SK-N-SH treated with all-trans-retinoic acid at 6 μM for 48 hours (cell line): ENCODE measurements at regions not wholly inside any gene's neighbourhood (a gene's known extent, or its start where the extent isn't known, plus 50 kb on each side); places are given as distances from the start of the nearest gene placed in this dataset.

ENCODE experiments used
- CSDC2 ChIP-seq: fragments of 250-450 bp; sonication (Bioruptor Pico); IDR thresholded peaks from 2 replicates; pipeline ENCODE4 v1.5.0; 2020; ENCODE audit warnings: mild to moderate bottlenecking, moderate library complexity
- PPARA ChIP-seq: fragments of 250-450 bp; sonication (Bioruptor Pico); IDR thresholded peaks from 2 replicates; pipeline ENCODE4 v1.5.0; 2020; ENCODE audit warnings: mild to moderate bottlenecking, borderline replicate concordance
- ZNF565 ChIP-seq: fragments of 450-650 bp; formaldehyde crosslinking; conservative IDR thresholded peaks from 2 replicates; pipeline ENCODE4 v1.5.0; 2020; ENCODE audit warnings: low read depth, mild to moderate bottlenecking, moderate library complexity
- TF ChIP-seq, protein P1 (sequence below): fragments of 250-450 bp; sonication (Bioruptor Pico); IDR thresholded peaks from 2 replicates; pipeline ENCODE4 v1.8.0; 2020; ENCODE audit warnings: mild to moderate bottlenecking, moderate library complexity, borderline replicate concordance
- TF ChIP-seq, protein P2 (sequence below): fragments of 250-450 bp; sonication (Bioruptor Pico); IDR thresholded peaks from 2 replicates; pipeline ENCODE4 v1.8.0; 2021; ENCODE audit warnings: low read depth, mild to moderate bottlenecking, moderate library complexity, borderline replicate concordance

DNA sequence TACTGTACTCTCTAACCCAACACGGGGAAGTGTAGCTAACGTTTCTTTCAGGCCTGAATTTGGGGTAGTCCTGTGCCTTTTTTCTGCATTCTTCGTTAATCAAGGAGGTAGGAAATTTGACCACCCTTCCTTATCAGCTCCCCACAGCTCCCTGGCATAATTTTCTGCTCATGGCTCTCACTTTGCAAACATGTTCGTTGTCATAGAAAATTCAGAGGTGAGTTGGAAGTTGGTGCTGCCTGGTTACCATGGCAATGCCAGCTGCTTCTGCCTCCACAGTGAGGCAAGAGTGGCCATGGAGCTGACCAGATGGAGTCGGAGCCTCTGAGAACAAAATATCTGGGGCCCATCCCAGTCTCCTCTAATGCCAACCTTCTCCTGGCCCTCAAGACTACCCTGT, 116.6 kb upstream of the BOD1 start:
- TF ChIP-seq, protein P1, sequence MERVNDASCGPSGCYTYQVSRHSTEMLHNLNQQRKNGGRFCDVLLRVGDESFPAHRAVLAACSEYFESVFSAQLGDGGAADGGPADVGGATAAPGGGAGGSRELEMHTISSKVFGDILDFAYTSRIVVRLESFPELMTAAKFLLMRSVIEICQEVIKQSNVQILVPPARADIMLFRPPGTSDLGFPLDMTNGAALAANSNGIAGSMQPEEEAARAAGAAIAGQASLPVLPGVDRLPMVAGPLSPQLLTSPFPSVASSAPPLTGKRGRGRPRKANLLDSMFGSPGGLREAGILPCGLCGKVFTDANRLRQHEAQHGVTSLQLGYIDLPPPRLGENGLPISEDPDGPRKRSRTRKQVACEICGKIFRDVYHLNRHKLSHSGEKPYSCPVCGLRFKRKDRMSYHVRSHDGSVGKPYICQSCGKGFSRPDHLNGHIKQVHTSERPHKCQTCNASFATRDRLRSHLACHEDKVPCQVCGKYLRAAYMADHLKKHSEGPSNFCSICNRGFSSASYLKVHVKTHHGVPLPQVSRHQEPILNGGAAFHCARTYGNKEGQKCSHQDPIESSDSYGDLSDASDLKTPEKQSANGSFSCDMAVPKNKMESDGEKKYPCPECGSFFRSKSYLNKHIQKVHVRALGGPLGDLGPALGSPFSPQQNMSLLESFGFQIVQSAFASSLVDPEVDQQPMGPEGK (CRISPR knock-in tag) = no peak
- TF ChIP-seq CSDC2 (CRISPR knock-in tag) (no peak), ZNF565 (CRISPR knock-in tag) (no peak), PPARA (CRISPR knock-in tag) (no peak)
- TF ChIP-seq, protein P2, sequence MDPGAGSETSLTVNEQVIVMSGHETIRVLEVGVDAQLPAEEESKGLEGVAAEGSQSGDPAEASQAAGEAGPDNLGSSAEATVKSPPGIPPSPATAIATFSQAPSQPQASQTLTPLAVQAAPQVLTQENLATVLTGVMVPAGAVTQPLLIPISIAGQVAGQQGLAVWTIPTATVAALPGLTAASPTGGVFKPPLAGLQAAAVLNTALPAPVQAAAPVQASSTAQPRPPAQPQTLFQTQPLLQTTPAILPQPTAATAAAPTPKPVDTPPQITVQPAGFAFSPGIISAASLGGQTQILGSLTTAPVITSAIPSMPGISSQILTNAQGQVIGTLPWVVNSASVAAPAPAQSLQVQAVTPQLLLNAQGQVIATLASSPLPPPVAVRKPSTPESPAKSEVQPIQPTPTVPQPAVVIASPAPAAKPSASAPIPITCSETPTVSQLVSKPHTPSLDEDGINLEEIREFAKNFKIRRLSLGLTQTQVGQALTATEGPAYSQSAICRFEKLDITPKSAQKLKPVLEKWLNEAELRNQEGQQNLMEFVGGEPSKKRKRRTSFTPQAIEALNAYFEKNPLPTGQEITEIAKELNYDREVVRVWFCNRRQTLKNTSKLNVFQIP (CRISPR knock-in tag) = no peak
